Kidney (tissue), 13 donors: ENCODE measurements at regions not wholly inside any gene's neighbourhood (a gene's known extent, or its start where the extent isn't known, plus 50 kb on each side); places are given as distances from the start of the nearest gene placed in this dataset.

Source experiments
- DNase-seq, 5 donors: peaks; one replicate each; pipeline ENCODE4 v3.0.0-alpha.2; 2013 to 2020
- FAIRE-seq: peaks from 2 replicates; lab custom pipeline; 2012; peaks lifted over from hg19 to GRCh38; lab: Jason Lieb, UNC
- H3K27ac ChIP-seq, 2 donors: one replicate each; pipeline ENCODE4 v1.7.0; 2013; ENCODE audit warnings: low read depth in 2 of 2, low read length in 2 of 2, inconsistent platforms in 1 of 2
- H3K27me3 ChIP-seq: one replicate; pipeline ENCODE4 v1.7.1; 2013; ENCODE audit warnings: low read length, inconsistent platforms; ENCODE audit not compliant: control insufficient read depth, insufficient read depth
- H3K36me3 ChIP-seq, 3 donors: one replicate each; pipeline versions ENCODE4 v1.7.0 to v1.7.1; 2013; ENCODE audit warnings: low read length in 3 of 3, control low read depth in 1 of 3, inconsistent platforms in 1 of 3; ENCODE audit not compliant: insufficient read depth in 3 of 3, control insufficient read depth in 2 of 3
- H3K4me1 ChIP-seq, 3 donors: one replicate each; pipeline versions ENCODE4 v1.7.0 to v1.7.1; 2013; ENCODE audit warnings: low read length in 3 of 3, inconsistent platforms in 1 of 3, low read depth in 1 of 3; ENCODE audit not compliant: control insufficient read depth in 2 of 3, insufficient read depth in 2 of 3
- H3K4me3 ChIP-seq, 3 donors: one replicate each; pipeline versions ENCODE4 v1.7.0 to v1.8.1; 2013; ENCODE audit warnings: low read length in 3 of 3, control low read depth in 1 of 3, inconsistent platforms in 1 of 3
- H3K9ac ChIP-seq, 3 donors: one replicate each; pipeline versions ENCODE4 v1.7.0 to v1.7.1; 2013; ENCODE audit warnings: low read length in 3 of 3, control low read depth in 1 of 3, inconsistent platforms in 1 of 3
- H3K9me3 ChIP-seq, 3 donors: one replicate each; pipeline versions ENCODE4 v1.7.0 to v1.7.1; 2013; ENCODE audit warnings: low read length in 3 of 3, control low read depth in 1 of 3, inconsistent platforms in 1 of 3; ENCODE audit not compliant: control insufficient read depth in 2 of 3, insufficient read depth in 1 of 3
- CTCF ChIP-seq: IDR thresholded peaks from 3 replicates; pipeline ENCODE4 v1.5.1; 2012; ENCODE audit warnings: mild to moderate bottlenecking, moderate library complexity, borderline replicate concordance; ENCODE audit not compliant: insufficient read depth; ENCODE audit errors: extremely low read depth
- intact Hi-C: fragments of 100-400 bp; cut with DNase I; formaldehyde crosslinking; loops from one replicate; pipeline ENCODE4 v1.11.1; 2022
- donor health status: control.
- donor health status: control.
- donor health status: control.
- donor health status: control.
- donor health status: control.
- donor health status: DM: yes; HTN: yes; CAD: no.
- donor health status: Normal renal cell carcinoma (clear cell type).

GRCh38 chr4:24078347-24078962, 188.6 kb upstream of the PPARGC1A start:
- H3K27ac ChIP-seq, result no peak overlapping the region
- no peaks in the 10 kb centered on the region for H3K9me3 ChIP-seq
- no peak overlapping the region for H3K4me3 ChIP-seq
- TF ChIP-seq CTCF, result no peak
- H3K36me3 ChIP-seq, result no peaks in the 10 kb centered on the region
- no peak for DNase-seq
- peaks cover 0 to 3% (median 0%) of the 10 kb centered on the region in 3 donors for H3K4me1 ChIP-seq
- H3K9ac ChIP-seq, result no peak overlapping the region
- intact Hi-C loops, result no loop called here
- H3K27me3 ChIP-seq, result no peaks in the 10 kb centered on the region
- FAIRE-seq, result no peak

GRCh38 chr4:24076811-24077210, 187.0 kb upstream of the PPARGC1A start:
- Histone ChIP-seq H3K4me1 (peaks cover 0 to 3% (median 0%) of the 10 kb centered on the region in 3 donors), H3K27ac (no peak overlapping the region), H3K9ac (no peak overlapping the region), H3K36me3 (no peaks in the 10 kb centered on the region), H3K9me3 (no peaks in the 10 kb centered on the region), H3K27me3 (no peaks in the 10 kb centered on the region), H3K4me3 (no peak overlapping the region)
- DNase-seq (no peak), FAIRE-seq (no peak)
- TF ChIP-seq CTCF, result no peak
- intact Hi-C loops, result no loop called here

GRCh38 chr4:24073948-24074347, 184.1 kb upstream of the PPARGC1A start:
- Histone ChIP-seq H3K27ac (no peak overlapping the region), H3K9ac (no peak overlapping the region), H3K36me3 (no peaks in the 10 kb centered on the region), H3K4me1 (peaks cover 0 to 3% (median 0%) of the 10 kb centered on the region in 3 donors), H3K27me3 (no peaks in the 10 kb centered on the region), H3K4me3 (no peak overlapping the region), H3K9me3 (no peaks in the 10 kb centered on the region)
- no peak for FAIRE-seq
- intact Hi-C loops, result no loop called here
- DNase-seq, result no peak
- no peak for TF ChIP-seq CTCF
